ENCODE measurements at regions not wholly inside any gene's neighbourhood (a gene's known extent, or its start where the extent isn't known, plus 50 kb on each side); places are given as distances from the start of the nearest gene placed in this dataset.
"Not testable (repeated sequence)": the region's sequence is repeated elsewhere in the genome, so short reads cannot be mapped to it uniquely, and the experiment has no call there.

DNA sequence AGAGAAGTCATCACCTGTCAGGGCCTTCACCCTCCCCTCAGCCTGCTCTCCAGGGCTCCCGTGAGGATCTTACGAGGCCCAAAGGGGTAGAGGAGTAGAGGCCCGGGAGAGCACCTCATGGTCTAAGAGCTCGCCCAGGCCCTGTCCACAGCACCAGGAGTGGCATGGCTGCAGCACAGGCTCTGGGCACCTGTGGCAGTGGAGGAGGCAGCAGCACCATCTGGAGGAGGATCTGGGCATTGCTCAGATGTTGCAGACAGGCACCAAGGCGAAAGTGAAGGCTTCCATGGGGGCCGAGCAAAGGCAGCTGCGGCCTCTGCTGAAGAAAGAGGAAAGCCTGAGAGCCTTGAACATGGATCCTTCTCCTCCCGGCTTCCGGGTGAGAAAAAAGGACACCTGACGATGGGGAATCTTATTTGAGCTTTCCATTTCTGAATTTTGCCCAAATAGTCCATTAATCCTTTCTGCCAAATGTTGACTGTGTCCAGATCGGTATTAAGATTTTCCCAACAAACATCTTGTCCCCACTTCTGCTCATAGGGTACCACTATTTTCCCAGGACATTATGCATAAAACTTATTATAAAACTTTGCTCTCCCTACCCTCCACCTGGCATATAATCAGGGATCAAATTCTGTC, 604.7 kb downstream of the PTPRC start:
- peak; percentile 69 for DNase-seq

DNA sequence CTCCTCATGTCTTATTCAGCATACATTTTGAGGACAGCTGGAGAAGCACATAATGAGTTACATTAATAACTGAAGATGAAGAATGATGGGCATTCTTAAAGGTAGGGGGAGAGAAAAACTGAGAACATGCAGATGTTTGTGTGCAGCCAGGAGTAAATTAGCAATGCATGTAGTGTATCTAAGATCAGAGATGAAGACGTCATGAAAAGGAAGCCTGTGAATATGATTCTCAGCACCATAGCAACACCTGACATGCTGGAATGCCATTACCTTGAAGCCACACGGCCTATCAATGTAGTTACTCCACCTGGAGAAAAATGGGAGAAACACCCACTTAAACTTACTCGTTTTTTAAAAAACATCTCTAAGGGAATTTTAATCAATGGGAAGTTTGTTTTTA, 607.1 kb downstream of the PTPRC start:
- DNase-seq, result no peak

DNA sequence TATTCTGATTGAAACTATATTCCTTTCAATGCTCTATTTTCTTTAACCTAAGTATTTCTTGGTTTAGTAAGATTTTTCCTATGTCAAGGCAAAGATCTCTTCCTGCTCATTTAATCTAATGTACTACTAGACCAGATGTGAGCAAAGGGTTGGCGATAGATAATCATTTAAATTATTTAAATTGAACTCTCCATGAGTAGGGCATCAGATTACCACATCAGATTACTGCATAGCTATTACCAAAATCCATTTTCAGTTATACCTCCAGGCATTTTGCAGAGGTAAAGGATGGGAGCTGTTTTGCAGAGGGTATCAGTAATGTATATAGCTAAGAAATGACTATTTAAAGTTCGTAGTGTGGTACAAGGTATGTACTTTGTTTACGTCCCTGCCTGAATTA, 607.9 kb downstream of the PTPRC start:
- no peak for DNase-seq

DNA sequence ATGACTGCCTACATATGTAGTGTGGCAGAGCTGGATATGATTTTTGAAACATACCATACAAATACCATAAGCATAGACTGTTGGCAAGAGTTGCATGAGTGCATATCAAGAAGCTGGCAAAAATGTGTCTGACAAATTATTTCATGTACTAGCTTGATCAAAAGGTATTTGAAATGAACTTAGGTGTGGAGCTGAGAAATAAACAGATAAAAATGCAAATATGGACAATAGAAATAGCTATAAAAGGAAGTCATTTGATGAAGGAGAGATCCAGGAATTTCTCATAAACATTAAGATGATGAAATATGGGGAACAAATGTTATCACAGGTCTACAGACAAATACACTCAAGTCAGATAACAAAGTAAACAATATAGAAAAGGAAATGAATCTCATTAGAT, 609.1 kb downstream of the PTPRC start:
- no peak for DNase-seq

DNA sequence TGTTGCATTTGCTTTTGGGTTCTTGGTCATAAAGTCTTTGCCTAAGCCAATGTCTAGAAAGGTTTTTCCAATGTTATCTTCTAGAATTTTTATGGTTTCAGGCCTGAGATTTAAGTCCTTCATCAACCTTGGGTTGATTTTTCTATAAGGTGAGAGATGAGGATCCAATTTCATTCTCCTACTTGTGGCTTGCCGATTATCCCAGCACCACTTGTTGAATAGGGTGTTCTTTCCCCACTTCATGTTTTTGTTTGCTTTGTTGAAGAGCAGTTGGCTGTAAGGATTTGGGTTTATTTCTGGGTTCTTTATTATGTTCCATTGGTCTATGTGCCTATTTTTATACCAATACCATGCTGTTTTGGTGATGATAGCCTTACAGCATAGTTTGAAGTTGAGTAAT, 615.2 kb downstream of the PTPRC start:
- DNase-seq, result not testable (repeated sequence)

DNA sequence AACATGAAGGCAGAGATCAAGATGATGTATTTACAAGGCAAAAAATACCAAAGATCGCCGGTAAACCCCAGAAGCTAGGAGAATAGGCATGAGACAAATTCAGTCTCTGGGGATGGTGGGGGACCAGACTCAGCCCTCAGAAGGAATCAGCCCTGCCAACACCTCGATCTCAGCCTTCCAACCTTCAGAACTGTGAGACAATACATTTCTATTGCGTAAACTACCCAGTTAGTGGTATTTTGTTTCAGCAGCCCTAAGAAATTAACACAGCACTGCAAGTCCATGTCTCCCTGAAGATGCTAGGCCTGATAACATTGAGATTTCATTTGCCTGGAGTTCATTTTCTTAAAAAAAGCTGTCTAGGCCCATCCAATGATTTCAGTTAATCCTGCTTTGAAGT, 622.5 kb downstream of the PTPRC start:
- DNase-seq, result no peak

DNA sequence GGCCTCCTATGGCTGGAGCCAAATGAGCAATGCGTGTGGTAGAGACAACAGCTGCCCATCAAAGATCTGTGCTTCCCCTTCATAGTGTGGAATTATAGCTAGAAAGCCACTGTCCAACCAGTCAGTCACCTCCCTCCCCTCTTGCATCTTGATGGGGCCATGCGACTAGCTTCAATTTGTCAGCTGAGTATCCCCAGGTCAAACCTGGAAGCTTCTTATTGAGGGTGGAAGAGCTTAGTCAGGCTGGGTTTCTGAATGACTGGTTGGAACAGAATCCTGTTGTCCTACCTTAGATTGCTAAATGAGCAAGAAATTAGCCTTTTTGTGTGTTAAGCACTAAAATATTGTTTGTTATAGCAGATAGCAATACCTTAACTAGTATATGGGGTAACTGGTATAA, 625.4 kb downstream of the PTPRC start:
- DNase-seq, result no peak

DNA sequence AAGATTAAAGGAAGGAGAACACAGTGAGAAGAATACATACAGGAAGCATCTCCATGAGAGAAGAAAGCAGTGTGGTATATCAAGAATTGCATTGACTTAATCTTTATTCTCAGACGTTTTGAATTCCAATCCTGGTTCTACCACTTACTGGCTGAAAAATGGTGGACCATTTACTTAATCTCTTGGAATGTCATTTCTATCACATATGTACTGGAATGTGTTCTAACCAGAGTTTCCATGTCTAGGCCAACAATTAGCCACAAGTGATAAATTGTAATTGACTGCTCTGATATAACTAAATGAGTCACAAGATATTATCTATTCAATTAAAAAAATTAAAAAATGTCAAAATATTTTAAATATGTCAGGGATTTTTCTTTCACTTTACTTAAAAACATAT, 626.1 kb downstream of the PTPRC start:
- DNase-seq, result no peak

DNA sequence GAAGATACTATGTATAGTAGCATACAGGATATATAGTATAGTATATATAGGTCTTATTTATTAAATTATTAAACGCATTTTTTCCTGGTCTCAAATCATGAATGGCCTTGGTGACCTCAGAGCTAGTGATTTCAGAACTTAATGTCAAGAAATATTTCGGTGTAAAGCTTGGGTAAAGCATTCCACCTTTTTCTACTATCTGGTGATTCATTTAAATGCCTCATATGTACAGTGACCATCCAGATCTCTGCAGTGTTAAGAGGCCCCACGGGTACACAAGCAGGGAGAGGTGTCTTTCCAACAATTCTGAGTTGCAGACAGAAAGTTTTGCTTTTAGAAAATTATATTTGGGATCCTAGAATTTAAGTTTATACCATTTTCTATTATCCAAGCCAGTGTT, 626.5 kb downstream of the PTPRC start:
- no peak for DNase-seq

DNA sequence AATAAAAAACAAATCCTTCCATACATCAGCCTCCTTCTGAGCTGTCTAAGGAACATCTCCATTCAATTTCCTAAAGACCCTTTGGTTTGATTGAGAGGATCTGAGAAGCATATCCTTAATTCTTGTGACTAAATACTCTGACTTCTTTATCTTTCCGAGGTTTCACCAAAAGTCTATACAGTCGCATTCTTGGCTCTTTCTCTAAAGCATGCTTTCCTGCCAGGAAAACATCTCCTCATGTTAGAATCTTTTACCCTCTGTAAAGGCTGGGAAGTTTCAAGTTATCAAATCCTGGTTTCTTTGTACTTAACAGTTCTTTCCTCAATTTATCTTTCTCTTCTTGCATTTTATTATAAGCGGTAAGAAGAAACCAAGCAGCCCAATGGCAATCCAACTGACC, 630.4 kb downstream of the PTPRC start:
- no peak for DNase-seq

DNA sequence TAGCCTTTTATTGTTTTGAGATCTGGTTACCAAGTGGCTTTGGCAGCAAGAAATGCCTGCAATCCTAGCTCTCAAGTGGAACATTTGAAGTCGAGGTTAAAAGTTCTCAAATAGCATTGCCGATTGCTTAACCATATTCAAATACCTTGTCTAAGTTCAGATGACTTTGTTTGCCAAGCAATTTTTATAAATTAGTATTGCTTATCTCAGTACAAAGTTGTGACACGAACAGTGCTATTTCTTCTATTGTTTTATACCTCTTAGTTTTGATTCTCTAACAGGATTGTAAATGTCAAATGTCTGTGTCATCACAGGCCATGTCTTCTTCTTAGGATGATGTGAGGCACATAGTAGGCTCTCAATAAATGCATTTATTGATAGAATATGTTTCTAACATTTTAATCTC, 633.3 kb downstream of the PTPRC start:
- no peak for DNase-seq

DNA sequence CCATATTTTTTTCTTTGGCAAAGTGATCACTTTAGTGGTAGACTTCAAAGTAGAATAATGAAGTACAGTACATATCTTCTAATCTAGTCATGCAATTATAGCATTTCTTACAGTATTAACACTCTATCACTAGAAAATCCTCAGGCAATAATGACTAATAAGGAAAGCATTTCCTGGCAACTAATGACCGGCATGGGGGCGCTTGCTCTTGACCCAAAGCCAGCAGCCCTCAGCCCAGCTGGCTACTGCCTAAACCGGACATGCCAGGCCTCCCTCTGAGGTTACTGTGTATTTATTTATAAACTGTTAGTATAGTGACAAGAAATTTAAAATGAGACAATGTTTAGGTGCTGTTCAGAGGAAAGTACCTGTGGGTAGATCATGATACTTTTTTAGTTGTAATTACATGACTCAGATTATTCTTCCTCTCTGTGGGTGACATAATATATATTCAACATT, 633.8 kb downstream of the PTPRC start:
- DNase-seq, result no peak

DNA sequence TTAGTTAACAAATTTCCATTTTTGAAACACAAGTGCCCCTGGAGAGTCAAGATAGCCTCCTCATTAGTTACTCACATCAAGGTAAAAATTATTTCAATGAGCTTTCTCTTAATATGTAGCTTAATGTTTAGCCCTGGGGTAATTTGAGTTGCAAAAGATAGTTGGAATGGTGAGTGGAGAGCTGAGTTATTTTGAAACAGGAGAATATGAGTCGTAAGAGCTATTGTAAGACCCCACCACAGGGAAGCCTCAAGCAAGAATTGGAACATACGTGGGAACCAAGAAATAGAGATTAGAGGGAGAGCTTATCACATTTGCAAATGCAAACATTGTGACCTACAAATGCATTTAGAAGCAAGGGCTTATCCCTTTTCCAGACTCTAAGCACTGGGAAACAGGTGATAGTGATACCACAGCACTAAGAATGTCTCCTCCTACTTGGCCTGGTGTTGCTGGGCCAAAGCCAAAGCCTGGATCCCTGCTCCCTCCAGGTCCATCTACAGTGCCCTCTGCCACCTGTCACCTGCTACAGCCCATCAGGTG, 635.1 kb downstream of the PTPRC start:
- DNase-seq, result no peak

DNA sequence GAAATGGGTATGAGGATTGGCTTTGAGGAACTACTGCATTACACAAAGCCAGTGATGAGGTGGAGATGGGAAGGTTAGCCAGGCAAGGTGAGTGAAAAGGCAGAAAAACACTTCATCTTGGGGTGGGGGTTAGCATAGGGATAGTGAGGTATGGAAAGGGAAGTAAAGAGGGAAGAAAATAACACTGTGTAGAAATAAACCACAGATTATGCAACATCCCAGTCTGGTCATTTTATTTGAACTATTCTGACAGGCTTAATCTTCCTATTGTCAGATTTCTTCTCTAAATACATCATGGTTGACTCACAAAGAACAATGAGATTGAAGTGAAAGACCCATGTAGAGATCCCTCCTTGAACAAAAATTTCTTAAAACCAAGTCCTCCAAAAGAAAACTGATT, 640.2 kb downstream of the PTPRC start:
- no peak for DNase-seq

DNA sequence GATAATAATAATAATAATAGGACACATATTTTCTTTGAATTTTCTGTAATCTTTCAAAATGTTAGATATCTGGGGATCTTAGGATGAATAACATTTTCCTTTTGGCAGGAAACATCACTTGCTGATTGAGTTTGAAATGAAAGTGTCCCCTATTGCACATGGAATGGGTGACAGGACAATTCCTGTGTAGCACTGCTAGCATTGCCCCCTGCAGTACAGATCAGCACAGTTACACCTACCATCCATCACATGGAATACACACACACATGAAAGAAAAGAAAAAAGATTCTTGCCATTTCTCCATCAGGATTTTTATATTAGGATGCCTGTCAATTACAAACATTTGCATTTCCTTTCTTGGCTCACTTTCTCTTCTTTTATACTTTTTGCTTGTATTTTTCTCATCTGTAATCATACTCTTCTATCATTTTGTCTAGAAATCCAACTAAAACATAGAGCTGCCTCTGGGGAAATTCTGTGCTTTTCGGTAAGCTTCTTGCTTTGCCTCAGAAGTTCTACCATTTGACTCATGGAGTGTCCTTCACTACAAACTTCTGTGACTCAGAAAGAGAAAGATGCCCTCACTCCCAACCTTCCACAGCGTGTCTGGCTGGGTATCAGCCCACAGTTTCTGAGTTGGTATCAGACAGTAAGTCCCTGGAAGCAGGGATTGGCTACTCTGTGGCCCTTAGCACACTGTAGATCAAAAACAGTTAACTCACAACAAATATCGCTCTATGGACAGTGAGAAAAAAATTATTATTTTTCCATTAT, 641.2 kb downstream of the PTPRC start:
- DNase-seq, result no peak

DNA sequence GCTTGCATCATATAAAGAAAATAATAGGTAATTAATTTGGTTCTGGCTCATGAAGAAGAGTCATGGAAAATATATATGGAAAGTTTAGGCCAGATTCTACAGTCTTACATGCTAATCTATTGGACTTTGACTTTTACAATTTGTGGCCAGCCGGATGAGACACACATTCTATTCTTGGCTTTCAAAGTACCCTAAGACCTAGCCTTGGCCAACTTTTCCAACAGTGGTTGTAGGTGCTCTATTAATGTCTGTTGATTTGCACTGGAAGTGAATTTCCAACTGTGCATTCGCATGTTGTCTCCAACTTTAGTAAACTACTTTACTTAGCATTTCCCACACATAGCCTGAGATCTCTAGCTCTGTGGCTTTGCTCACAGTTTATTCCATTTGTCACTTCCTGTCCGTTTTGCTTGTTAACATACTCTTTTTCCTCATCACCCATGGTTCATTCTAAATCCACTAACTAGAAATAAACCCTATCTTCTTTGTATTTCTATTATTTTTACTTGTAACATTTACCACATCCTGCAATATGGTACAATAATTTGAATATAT, 644.0 kb downstream of the PTPRC start:
- DNase-seq, result no peak

DNA sequence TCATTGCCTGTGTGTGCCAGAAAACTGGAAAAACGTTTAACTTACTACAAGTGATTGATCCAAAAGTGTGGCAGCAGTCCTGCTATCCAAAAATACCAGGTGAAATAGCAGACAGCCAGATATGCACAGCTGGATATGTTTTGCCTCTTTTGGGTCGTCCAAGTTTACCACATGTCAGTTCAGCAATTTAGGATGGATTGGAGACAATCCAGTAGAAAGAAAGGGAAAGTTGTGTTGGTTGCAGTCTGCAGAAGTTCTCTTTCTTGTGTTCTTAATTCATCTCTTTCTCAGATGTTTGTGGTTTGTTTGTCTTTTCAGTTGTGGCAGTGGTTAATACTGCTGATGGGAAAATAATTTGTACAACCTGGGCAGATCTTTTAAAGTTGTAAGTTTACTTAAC, 645.0 kb downstream of the PTPRC start:
- no peak for DNase-seq

DNA sequence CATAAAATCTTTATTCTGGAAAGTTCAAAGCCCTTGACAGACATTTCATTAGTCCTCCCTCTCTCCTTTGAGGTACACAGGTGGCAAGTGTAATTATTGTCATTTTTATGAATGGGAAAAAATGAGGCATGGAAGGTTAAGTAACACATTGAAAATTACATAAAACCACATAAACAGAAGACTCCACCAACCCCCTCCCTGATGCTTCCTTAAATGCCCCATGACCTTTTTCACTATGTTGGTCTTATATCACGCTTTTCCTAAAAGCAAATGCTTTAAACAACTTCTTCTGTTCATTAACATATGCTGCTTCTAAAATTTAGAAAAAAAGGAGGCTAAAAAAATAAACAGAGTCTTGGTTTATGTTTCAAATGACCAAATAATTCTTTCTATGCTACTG, 648.4 kb downstream of the PTPRC start:
- DNase-seq, result no peak

DNA sequence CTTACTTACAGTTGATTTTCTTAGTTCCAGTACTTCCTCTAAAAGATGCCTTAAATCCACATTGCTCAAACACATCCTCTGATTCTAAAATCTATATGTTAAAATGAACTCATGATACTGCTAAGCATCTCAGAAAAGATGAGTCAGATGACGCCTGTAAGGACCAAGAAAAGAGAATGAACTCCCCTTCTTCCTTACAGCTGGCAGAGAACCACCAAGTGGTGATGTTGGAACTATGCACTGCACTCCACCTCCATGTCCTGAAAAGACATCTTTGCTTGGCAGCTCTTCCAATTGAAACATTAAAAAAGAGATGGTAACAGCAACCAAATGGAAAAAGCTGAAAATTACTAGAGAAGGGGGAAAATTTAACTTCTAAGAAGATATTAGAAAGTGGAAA, 648.8 kb downstream of the PTPRC start:
- no peak for DNase-seq

DNA sequence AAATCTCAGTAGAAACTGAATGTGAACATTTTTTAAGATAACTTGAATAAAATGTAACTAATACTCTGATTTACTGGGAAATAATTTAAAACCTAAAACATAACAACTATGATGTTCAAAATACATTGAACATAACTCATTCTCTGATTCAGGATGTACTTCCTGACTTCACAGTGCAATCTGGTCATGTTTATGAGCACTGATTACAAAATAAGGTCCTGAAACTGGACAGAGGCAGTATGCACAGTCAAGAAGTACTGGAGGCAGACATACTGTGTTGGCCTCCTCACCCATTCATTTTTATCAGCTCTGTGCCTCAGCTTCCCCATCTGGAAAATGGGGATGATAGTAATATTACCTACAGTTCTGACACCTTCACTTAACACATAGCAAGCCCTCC, 651.3 kb downstream of the PTPRC start:
- DNase-seq, result no peak

DNA sequence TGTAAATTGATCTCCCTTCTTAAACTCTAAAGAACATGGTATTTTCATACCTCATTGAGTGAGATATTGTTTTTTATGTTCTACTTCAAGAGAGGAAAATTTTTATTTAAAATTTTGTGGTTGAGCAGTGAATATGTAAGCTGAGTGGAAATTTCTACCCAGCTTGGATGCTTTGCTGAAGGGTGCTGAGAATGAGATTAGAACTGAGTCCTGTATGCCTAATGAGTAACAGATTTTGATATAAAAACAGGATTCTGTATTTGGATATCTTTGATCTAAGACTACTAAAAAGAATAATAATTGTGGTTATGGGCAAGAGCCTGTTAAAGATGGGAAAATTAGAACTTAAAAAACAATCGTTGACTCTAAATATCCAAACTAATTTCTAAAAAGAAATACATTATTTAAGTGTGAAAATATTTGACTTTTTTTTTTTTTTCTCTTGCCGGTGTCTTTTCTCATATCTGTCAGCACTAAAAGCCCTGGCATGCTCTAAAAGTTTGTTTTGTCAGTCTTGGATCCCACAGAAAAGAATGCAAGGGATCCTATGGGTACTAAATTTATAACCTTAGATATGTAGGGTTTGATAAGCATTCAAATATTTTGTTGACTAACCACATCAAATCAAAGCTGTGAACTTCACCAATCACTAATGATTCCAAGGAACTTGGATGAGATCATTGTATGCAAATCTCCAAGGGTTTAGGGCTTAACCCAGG, 652.3 kb downstream of the PTPRC start:
- no peak for DNase-seq

DNA sequence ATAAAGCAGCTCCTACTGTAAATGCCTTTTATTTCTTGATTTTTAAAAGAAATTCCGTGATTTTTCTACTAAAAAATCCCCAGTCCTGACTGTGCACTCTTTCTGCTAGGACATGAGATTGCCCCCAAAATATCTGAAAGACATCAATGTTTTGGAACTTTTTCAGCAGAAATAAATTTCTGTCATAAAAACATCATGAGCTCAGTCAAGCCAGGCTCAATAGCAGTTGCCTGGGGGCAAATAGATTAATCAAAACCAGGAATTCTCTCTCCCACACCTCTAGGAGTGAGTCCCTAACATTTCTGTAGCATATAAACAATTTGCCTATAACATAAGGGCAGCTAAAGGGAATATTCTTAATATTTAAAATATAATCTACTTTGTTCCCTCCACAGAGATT, 654.1 kb downstream of the PTPRC start:
- DNase-seq, result no peak

DNA sequence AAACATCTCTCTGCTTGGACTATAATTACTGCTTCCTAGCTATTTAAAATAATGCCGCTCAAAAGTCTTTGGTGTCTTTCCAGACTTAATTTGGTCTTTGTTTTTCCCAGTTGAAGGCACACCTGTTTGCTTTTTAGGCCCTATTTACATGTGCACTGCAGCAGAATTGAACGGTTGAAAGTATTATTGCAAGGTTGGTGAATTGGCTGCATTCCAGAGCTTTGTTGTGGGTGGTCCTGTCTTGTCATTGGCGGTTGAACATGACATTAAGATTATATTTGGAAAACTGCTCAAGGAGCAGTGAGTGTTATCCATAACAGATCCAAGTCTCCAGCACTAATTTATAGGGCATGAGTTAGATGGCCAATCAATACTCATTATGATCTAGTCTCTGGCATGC, 656.3 kb downstream of the PTPRC start:
- no peak for DNase-seq

DNA sequence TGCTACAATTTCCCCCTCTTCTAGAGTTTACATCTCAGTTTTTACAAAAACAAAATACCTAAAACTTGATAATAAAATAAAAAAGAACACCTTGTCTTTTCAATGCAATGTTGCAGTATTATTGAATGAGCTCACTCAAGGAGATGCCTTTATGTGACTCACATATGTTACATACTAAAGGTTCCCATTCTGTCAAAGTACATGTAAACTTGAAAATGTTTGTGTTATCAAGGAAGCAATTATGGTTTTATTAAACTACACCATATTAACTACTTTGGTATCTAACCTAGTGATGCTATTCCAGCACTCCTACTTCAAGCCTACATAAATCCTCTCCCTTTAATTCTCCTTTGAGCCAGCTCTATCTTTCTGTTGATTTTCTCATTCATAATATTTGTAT, 658.3 kb downstream of the PTPRC start:
- no peak for DNase-seq

Data from activated CD4-positive, CD25-positive, alpha-beta regulatory T cell treated with anti-CD3 and anti-CD28 coated beads, Interleukin-2, amount 50 U/mL, for 72 hours (primary cell).